GM12878 (cell line): ENCODE measurements at regions not wholly inside any gene's neighbourhood (a gene's known extent, or its start where the extent isn't known, plus 50 kb on each side); places are given as distances from the start of the nearest gene placed in this dataset.
"Not testable (repeated sequence)": the region's sequence is repeated elsewhere in the genome, so short reads cannot be mapped to it uniquely, and the experiment has no call there.

ENCODE experiments used
- BHLHE40 ChIP-seq, 2 experiments: fragments of 450-650 bp in 1 of 2; IDR thresholded peaks; 2 replicates each; pipeline ENCODE4 v1.6.1; 2011 to 2017; ENCODE audit warnings: low read depth in 2 of 2, borderline replicate concordance in 1 of 2, improper control_type of control experiment in 1 of 2, low read length in 1 of 2, mild to moderate bottlenecking in 1 of 2
- CTCF ChIP-seq, 3 experiments: IDR thresholded peaks in 2 of 3; conservative IDR thresholded peaks in 1 of 3; 2 replicates each; pipeline ENCODE4 v1.5.1; 2011; ENCODE audit warnings: low read depth in 3 of 3, low read length in 3 of 3, mild to moderate bottlenecking in 3 of 3, control low read depth in 2 of 3, moderate library complexity in 2 of 3, inconsistent platforms in 1 of 3, mixed read lengths in 1 of 3; ENCODE audit not compliant: control insufficient read depth in 2 of 3, insufficient read depth in 1 of 3; ENCODE audit errors: extremely low read depth in 1 of 3
- FOXM1 ChIP-seq: IDR thresholded peaks from 2 replicates; pipeline ENCODE4 v1.6.1; 2012; ENCODE audit warnings: low read depth, mild to moderate bottlenecking, inconsistent platforms, low read length, moderate library complexity
- MTA3 ChIP-seq: IDR thresholded peaks from 2 replicates; pipeline ENCODE4 v1.6.1; 2012; ENCODE audit warnings: low read length, inconsistent platforms, borderline replicate concordance
- TCF3 ChIP-seq: IDR thresholded peaks from 2 replicates; pipeline ENCODE4 v1.6.1; 2012; ENCODE audit warnings: low read depth, mild to moderate bottlenecking, low read length, borderline replicate concordance; ENCODE audit not compliant: insufficient read depth

GRCh38 chr11:67793750-67794149 is 119.3 kb upstream of the ALDH3B2 start:
- TF ChIP-seq CTCF (IDR thresholded peaks at IDR 0.05 in 2 of 3, conservative IDR thresholded peaks at IDR 0.05 in 1 of 3; ENCODE audit: control insufficient read depth in 2 of 3, extremely low read depth in 1 of 3, insufficient read depth in 1 of 3, low read depth in 3 of 3, low read length in 3 of 3); MTA3; BHLHE40 (IDR thresholded peaks at IDR 0.05; ENCODE audit: borderline replicate concordance in 1 of 2, low read depth in 2 of 2, low read length in 1 of 2); FOXM1; TCF3: not testable (repeated sequence)
